ENCODE measurements at regions not wholly inside any gene's neighbourhood (a gene's known extent, or its start where the extent isn't known, plus 50 kb on each side); places are given as distances from the start of the nearest gene placed in this dataset.

DNA sequence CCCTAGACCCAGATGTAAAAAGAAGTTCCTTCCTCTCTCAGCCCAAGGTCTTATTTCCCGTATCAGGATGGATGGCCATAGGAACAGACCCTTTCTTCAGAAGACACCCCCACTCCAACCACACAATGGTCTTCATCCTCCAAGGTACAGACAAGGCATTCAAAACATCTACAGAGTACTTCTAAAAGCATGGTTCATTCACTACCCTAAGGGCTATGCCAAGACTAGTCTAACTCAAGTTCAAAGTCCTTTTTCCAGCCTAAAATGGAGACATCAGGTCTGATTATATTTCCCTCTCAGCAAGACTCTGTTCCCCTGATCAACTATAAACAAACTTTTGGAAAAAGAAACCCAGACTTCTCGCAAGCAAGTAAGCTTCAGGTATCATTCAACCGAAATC lies 388.9 kb downstream of the NPIPA8 start:
- TF ChIP-seq POLR2AphosphoS5 (IDR thresholded peaks at IDR 0.05) (no peak), EP300 (IDR thresholded peaks at IDR 0.05) (no peak)
